Keratinocyte (primary cell): ENCODE measurements at regions not wholly inside any gene's neighbourhood (a gene's known extent, or its start where the extent isn't known, plus 50 kb on each side); places are given as distances from the start of the nearest gene placed in this dataset.

Source experiments
- CTCF ChIP-seq, 3 experiments: IDR thresholded peaks in 1 of 3; conservative IDR thresholded peaks in 1 of 3; optimal IDR thresholded peaks in 1 of 3; 2 replicates in 2 of 3; 3 replicates in 1 of 3; pipeline versions ENCODE3 to v1.5.1; 2011; ENCODE audit warnings: low read length in 3 of 3, mild to moderate bottlenecking in 3 of 3, moderate library complexity in 2 of 3, control low read depth in 1 of 3, inconsistent platforms in 1 of 3; ENCODE audit not compliant: insufficient read depth in 2 of 3; ENCODE audit errors: extremely low read depth in 1 of 3
- EZH2 ChIP-seq: IDR thresholded peaks from one replicate; pipeline ENCODE4 v1.6.1; 2012; ENCODE audit warnings: inconsistent platforms, mild to moderate bottlenecking, low read length, moderate library complexity

DNA sequence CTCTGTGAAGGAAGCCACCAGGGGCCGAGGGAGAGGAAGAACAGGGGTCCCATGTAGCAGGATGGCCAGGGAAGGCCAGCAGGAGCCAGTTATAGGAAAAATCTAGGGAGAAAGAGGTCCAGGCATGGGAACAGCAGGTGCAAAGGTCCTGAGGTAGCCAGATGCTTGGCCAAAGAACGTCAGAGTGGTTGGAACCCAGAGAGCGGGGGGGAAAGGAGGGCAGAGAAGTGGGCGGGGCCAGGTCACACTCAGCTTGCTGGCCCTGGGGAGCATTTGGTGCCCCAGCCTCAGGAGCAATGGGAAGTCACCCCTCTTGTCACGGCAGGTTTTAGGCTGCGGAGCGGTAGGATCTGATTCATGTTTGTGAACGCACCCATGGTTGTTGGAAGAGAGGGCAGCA lies 180.5 kb downstream of the PHETA1 start:
- TF ChIP-seq CTCF (optimal IDR thresholded peaks at IDR 0.05 in 1 of 3, IDR thresholded peaks at IDR 0.05 in 1 of 3, conservative IDR thresholded peaks at IDR 0.05 in 1 of 3; ENCODE audit: extremely low read depth in 1 of 3, insufficient read depth in 2 of 3, low read length in 3 of 3) = no peak
- no peak for TF ChIP-seq EZH2
